Endodermal cell (in vitro differentiated cells): ENCODE measurements at regions not wholly inside any gene's neighbourhood (a gene's known extent, or its start where the extent isn't known, plus 50 kb on each side); places are given as distances from the start of the nearest gene placed in this dataset.
"Not testable (repeated sequence)": the region's sequence is repeated elsewhere in the genome, so short reads cannot be mapped to it uniquely, and the experiment has no call there.

Experiments used
- DNase-seq: peaks from one replicate; pipeline ENCODE4 v3.0.0-alpha.2; 2017
- H3K27ac ChIP-seq: 2 replicates; pipeline ENCODE4 v1.5.1; 2013; ENCODE audit warnings: mild to moderate bottlenecking, low read depth, low read length, moderate library complexity
- H3K27me3 ChIP-seq: 2 replicates; pipeline ENCODE4 v1.6.1; 2013; ENCODE audit warnings: mild to moderate bottlenecking, low read length, moderate library complexity; ENCODE audit not compliant: insufficient read depth, control insufficient read depth, poor library complexity, severe bottlenecking
- H3K36me3 ChIP-seq: 2 replicates; pipeline ENCODE4 v1.7.0; 2013; ENCODE audit warnings: mild to moderate bottlenecking, low read length, moderate library complexity; ENCODE audit not compliant: control insufficient read depth, insufficient read depth
- H3K4me1 ChIP-seq: one replicate; pipeline ENCODE4 v1.7.0; 2013; ENCODE audit warnings: low read length; ENCODE audit not compliant: control insufficient read depth, insufficient read depth
- H3K4me3 ChIP-seq: 2 replicates; pipeline ENCODE4 v1.5.1; 2013; ENCODE audit warnings: mild to moderate bottlenecking, low read length, moderate library complexity
- H3K9ac ChIP-seq: 2 replicates; pipeline ENCODE4 v1.6.1; 2013; ENCODE audit warnings: mild to moderate bottlenecking, low read length, moderate library complexity; ENCODE audit not compliant: poor library complexity, severe bottlenecking; ENCODE audit errors: extremely low read depth
- H3K9me3 ChIP-seq: 2 replicates; pipeline ENCODE4 v1.6.1; 2013; ENCODE audit warnings: mild to moderate bottlenecking, low read length, moderate library complexity; ENCODE audit not compliant: control insufficient read depth
- H3K27ac Mint-ChIP-seq: 2 replicates; pipeline ENCODE4 v1.8.0; 2020; ENCODE audit warnings: mixed read lengths
- H3K27me3 Mint-ChIP-seq: 2 replicates; pipeline ENCODE4 v1.8.0; 2021; ENCODE audit warnings: mild to moderate bottlenecking, mixed read lengths; ENCODE audit not compliant: insufficient read depth
- H3K36me3 Mint-ChIP-seq: 2 replicates; pipeline ENCODE4 v1.8.0; 2020; ENCODE audit warnings: low read depth, mixed read lengths
- H3K4me1 Mint-ChIP-seq: 2 replicates; pipeline ENCODE4 v1.8.0; 2020; ENCODE audit warnings: mixed read lengths
- H3K4me3 Mint-ChIP-seq: 2 replicates; pipeline ENCODE4 v1.8.0; 2020; ENCODE audit warnings: mild to moderate bottlenecking, moderate library complexity, mixed read lengths
- H3K9me3 Mint-ChIP-seq: 2 replicates; pipeline ENCODE4 v1.8.0; 2020; ENCODE audit warnings: mild to moderate bottlenecking, mixed read lengths
- WGBS, 2 experiments: methylation state at CpG; one replicate each; pipeline versions ENCODE4 v1.1.5 to v1.1.7; 2013; ENCODE audit warnings: missing lambda C conversion rate in 2 of 2, mixed read lengths in 1 of 2; ENCODE audit not compliant: insufficient coverage in 1 of 2, insufficient read length in 1 of 2; 5-methylcytosine and 5-hydroxymethylcytosine counted together
- TF ChIP-seq, protein P1 (sequence below): fragments of 200-600 bp; sonication (generic); conservative IDR thresholded peaks from 2 replicates; pipeline ENCODE4 v1.5.0; 2021; ENCODE audit warnings: antibody characterized with exemption, mild to moderate bottlenecking

GRCh38 chr2:235224410-235224809 lies 269.4 kb upstream of the AGAP1 start:
- Histone ChIP-seq H3K36me3 (no peaks in the 10 kb centered on the region), H3K9ac (no peak overlapping the region), H3K9me3 (no peaks in the 10 kb centered on the region), H3K27ac (no peak overlapping the region), H3K4me1 (no peaks in the 10 kb centered on the region), H3K27me3 (no peaks in the 10 kb centered on the region), H3K4me3 (no peak overlapping the region)
- Mint-ChIP-seq H3K4me1 (no peaks in the 10 kb centered on the region), H3K27me3 (no peaks in the 10 kb centered on the region), H3K27ac (no peak overlapping the region), H3K9me3 (no peaks in the 10 kb centered on the region), H3K4me3 (no peak overlapping the region), H3K36me3 (no peaks in the 10 kb centered on the region)
- 97 to 98% methylated on average over 5 of the region's 5 CpGs for WGBS, 2 experiments
- TF ChIP-seq, protein P1, sequence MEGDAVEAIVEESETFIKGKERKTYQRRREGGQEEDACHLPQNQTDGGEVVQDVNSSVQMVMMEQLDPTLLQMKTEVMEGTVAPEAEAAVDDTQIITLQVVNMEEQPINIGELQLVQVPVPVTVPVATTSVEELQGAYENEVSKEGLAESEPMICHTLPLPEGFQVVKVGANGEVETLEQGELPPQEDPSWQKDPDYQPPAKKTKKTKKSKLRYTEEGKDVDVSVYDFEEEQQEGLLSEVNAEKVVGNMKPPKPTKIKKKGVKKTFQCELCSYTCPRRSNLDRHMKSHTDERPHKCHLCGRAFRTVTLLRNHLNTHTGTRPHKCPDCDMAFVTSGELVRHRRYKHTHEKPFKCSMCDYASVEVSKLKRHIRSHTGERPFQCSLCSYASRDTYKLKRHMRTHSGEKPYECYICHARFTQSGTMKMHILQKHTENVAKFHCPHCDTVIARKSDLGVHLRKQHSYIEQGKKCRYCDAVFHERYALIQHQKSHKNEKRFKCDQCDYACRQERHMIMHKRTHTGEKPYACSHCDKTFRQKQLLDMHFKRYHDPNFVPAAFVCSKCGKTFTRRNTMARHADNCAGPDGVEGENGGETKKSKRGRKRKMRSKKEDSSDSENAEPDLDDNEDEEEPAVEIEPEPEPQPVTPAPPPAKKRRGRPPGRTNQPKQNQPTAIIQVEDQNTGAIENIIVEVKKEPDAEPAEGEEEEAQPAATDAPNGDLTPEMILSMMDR: no peak
- DNase-seq: no peak

GRCh38 chr2:235225261-235225660 lies 268.6 kb upstream of the AGAP1 start:
- DNase-seq: no peak
- H3K36me3 ChIP-seq: no peaks in the 10 kb centered on the region
- H3K27ac Mint-ChIP-seq: no peak overlapping the region
- H3K9ac ChIP-seq: no peak overlapping the region
- no peak overlapping the region for H3K27ac ChIP-seq
- peaks cover 1% of the 10 kb centered on the region for H3K4me1 Mint-ChIP-seq
- no peaks in the 10 kb centered on the region for H3K27me3 ChIP-seq
- WGBS, 2 experiments: 83 to 90% methylated on average over 7 of the region's 8 CpGs
- no peaks in the 10 kb centered on the region for H3K9me3 Mint-ChIP-seq
- no peak overlapping the region for H3K4me3 ChIP-seq
- no peak overlapping the region for H3K4me3 Mint-ChIP-seq
- H3K9me3 ChIP-seq: no peaks in the 10 kb centered on the region
- TF ChIP-seq, protein P1: no peak
- H3K36me3 Mint-ChIP-seq: no peaks in the 10 kb centered on the region
- H3K4me1 ChIP-seq: no peaks in the 10 kb centered on the region
- H3K27me3 Mint-ChIP-seq: no peaks in the 10 kb centered on the region

DNA sequence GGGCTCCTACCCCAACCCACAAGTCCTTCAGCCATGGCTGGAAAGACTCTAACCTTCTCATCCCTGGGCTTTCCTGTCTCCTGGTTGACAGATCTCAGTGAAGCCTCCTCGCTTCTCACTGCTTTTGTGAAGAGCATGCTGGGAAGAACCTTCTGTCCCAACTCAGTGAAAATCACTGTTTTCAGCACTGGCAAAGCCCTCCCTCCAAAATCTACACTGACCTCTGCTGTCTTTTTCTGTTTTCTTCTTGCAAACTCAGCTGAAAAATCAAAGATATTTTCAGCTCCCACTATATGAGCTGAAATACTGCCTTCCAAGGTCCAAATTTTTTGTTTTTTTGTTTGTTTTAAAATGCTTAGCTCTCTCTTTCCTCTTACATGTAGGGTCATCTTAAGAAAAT lies 266.3 kb upstream of the AGAP1 start:
- Histone ChIP-seq H3K9ac (no peak overlapping the region), H3K4me1 (no peaks in the 10 kb centered on the region)

GRCh38 chr2:235228422-235228821 lies 265.4 kb upstream of the AGAP1 start:
- not testable (repeated sequence) for H3K4me3 ChIP-seq, H3K27me3 Mint-ChIP-seq, H3K4me1 ChIP-seq, H3K9me3 ChIP-seq, H3K27ac ChIP-seq, H3K36me3 ChIP-seq, H3K36me3 Mint-ChIP-seq, DNase-seq, H3K4me3 Mint-ChIP-seq, H3K27me3 ChIP-seq, H3K27ac Mint-ChIP-seq, H3K4me1 Mint-ChIP-seq, H3K9me3 Mint-ChIP-seq, H3K9ac ChIP-seq
- WGBS, 2 experiments: 99 to 100% methylated on average over 2 to 3 of the region's 3 CpGs

More for the DNA sequence above, 266.3 kb upstream of the AGAP1 start:
- no peaks in the 10 kb centered on the region for H3K9me3 ChIP-seq
- no peaks in the 10 kb centered on the region for H3K27me3 Mint-ChIP-seq
- no peaks in the 10 kb centered on the region for H3K36me3 Mint-ChIP-seq
- 97 to 100% methylated on average over 1 of the region's 1 CpG for WGBS, 2 experiments
- H3K27me3 ChIP-seq: no peaks in the 10 kb centered on the region
- no peaks in the 10 kb centered on the region for H3K9me3 Mint-ChIP-seq
- no peak overlapping the region for H3K27ac ChIP-seq
- H3K4me3 ChIP-seq: no peak overlapping the region
- DNase-seq: no peak
- H3K4me1 Mint-ChIP-seq: peaks cover 5% of the 10 kb centered on the region
- no peak overlapping the region for H3K4me3 Mint-ChIP-seq
- H3K27ac Mint-ChIP-seq: no peak overlapping the region
- no peaks in the 10 kb centered on the region for H3K36me3 ChIP-seq
- TF ChIP-seq, protein P1: no peak
